GM21526 (cell line): ENCODE measurements at regions not wholly inside any gene's neighbourhood (a gene's known extent, or its start where the extent isn't known, plus 50 kb on each side); places are given as distances from the start of the nearest gene placed in this dataset.
A peak's percentile ranks its signal among the peaks of the same experiment; 100 is the strongest.

ENCODE experiments used
- ATAC-seq: cut with Tn5 transposase; IDR thresholded peaks from one replicate; pipeline ENCODE4 v1.9.1; 2021; ENCODE audit warnings: moderate library complexity; ENCODE audit not compliant: unreplicated experiment, low FRiP score

GRCh38 chr3:107240183-107241091 is 136.8 kb upstream of the CCDC54 start:
- ATAC-seq, result peak; percentile 91

DNA sequence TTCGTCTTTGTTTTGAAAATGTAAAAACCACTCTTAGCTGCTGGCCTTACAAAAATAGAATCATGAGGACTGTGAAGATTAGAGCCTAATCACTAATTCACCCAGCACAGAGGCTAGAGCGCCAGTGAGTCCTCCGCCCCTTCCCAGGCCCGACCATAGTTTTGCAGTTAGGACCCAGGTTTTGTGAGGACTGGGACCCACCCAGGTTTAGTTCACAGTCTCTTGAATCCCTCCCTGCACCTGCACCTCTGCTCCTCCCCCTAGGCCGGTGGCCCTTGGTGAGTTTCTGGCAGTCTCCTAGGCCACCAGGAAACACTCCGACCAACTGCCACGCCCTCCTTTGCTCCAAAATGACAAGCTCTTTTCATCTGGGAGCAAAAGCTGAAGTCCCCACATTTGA is 136.0 kb upstream of the CCDC54 start:
- ATAC-seq, result peak; percentile 47

DNA sequence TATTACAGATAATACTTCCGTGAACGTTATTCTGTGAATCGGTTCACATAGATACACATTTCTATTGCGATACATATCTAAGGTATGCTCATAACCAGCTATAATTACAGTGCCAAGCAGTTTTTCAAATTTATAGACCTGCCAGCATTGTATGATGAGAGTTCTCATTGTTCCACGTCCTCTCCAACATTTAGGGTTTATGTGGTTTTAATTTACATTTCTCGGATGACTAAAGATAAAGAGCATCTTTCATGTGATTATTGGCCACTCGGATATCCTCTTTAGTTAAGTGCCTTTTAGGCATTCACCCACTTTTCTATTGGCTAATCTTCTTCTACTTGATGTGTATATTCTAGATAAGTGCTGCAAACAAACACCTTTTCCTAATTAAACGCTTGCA is 134.7 kb upstream of the CCDC54 start:
- no peak for ATAC-seq

GRCh38 chr3:107247116-107247515 is 130.1 kb upstream of the CCDC54 start:
- no peak for ATAC-seq

- ATAC-seq, result no peak
Measured at GRCh38 chr3:107249132-107249531, 128.1 kb upstream of the CCDC54 start.

DNA sequence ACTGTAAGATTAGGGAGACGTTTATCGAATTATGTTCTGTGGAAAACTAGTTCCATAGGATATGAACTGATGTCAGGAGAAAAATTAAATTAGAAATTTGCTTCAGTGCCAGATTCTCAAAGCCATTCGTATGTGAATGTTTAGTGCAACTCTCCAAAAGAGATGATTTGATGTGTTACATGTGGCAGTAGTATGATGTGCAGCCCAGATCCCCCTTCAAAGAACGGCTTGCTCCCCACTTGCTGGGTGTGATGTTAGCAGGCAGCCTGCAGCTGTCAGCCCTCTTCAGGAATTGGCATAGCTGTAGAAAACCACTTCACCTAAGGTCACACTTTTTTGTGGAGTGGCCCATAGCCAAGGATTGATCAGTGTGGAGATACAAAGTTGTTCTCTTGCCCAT is 127.0 kb upstream of the CCDC54 start:
- no peak for ATAC-seq

- ATAC-seq, result no peak
Measured at GRCh38 chr3:107251819-107252218, 125.4 kb upstream of the CCDC54 start.

DNA sequence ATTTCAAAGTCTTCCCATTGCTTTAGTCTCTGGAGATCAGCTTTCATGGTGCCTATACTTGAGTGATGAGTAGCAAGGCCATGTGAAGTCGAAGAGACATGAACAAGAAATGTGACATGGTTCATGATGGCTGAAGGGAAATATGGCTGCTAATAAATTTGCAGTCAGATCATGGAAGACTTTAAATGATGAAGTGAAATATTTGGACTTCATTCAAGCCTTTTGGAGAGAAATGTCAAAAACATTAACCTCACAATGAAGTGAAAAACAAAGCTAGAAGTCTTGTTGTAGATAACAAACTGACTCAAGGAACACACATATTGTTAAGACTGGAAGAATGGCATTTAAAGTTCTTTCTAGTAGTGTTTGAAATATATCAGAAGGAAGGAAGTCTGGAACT is 120.3 kb upstream of the CCDC54 start:
- no peak for ATAC-seq

GRCh38 chr3:107258300-107258699 is 118.9 kb upstream of the CCDC54 start:
- no peak for ATAC-seq

DNA sequence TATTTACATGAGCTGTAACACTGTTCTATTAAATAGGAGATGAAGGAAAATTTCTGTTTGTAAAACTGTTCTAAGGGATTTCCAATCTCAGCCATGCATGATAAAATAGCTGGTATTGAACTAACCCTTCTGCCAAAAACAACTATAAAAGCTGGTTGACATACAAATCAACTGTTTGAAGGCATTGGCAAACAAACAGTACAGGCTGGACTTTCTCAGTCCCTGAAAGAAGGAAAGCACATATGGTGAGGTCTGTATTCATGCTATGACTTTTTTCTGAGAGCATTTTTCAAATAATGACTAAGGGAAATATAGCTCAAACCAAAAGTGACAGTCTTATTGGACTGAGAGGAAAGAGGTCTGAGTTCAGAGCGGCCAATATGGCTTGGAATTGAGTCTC is 117.0 kb upstream of the CCDC54 start:
- ATAC-seq, result no peak

- ATAC-seq, result no peak
Measured at GRCh38 chr3:107263269-107264021, 113.8 kb upstream of the CCDC54 start.

DNA sequence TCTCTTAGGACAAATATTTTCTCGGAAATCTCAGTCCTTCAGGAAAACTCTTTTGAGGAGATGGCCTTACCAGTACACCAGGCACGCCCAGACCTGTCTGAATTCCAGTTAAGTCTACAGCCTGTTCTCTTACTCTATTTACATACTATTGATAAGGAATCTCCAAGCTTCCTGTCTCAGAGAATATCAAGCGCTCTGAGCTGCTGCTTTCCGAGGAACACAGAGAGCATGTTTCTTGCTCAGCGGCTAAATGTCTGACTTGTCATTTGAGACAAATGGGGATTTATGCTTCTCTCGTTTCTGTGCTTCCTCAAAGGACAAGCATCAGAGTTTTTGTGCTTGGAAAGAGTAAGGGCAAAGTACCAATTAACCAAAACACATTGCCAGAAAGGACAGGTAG is 112.4 kb upstream of the CCDC54 start:
- ATAC-seq, result no peak

DNA sequence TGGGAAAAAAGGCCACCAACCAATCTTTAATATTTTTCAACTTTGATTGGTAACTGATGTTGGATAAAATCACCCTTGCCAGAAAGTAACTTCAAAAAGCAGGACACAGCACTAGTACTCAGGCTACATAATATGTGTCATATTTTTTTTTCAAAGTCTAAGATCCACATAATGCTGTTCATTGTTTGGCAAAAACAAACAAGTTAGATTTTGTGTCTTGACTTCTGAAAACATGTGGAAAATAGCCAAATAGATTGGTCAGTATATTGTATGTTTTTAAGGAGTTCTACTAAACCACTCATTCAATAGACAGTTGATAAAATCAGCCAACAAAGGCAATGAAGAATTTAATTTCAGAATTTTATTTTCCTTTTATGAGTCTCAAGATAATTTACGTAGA is 111.7 kb upstream of the CCDC54 start:
- no peak for ATAC-seq

DNA sequence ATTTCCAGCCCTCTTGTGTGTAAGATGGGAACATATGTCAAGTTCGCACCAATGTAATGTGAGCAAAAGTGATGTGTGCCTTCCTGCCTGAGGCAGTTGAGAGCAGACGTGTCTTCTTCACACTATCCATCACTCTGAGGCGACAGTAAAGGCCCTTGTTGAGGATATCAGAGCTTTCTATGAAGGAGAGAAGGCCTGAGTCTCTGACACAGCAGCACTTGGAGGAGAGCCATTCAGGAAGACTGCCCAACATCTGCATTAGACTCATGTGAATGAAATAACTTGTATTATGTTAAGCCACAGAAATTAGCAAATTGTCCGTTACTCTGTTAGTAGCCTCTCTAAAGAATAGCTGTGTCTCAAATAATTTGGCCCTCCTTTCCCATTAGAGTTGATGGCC is 108.8 kb upstream of the CCDC54 start:
- ATAC-seq, result no peak

GRCh38 chr3:107269136-107269535 is 108.1 kb upstream of the CCDC54 start:
- no peak for ATAC-seq

GRCh38 chr3:107271787-107272387 is 105.4 kb upstream of the CCDC54 start:
- ATAC-seq, result no peak

DNA sequence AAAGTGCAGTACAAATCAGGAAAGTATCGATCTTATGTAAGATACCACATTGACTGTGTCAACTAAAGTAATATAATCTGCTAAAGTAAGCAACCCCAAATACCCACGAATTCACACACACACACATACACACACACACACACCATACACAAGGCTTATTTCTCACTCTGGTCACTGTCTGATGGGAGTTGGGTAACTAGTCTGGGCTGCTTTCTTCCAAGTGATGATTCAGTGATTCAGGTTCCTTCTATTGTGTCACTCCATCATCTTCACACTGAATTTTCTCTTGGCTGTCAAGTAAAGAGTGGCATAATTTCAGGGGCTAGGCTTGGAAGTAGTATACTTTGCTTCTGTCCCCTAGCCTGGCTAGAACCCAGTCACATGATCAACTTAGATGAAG is 104.8 kb upstream of the CCDC54 start:
- no peak for ATAC-seq

DNA sequence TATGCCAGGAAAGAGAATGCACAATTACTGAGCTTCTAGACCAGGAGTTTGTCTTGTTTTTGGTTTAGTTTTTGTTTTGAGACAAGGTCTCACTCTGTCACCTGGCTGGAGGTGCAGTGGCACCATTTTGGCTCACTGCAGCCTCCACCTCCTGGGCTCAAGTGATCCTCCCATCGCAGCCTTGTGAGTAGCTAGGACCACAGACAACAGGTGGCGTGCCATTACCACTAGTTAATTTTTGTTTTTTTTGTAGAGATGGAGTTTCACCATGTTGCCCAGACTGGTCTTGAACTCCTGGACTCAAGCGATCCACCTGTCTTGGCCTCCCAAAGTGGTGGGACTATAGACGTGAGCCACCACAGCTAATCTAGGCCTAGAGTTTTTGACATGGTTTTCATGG is 104.4 kb upstream of the CCDC54 start:
- no peak for ATAC-seq

DNA sequence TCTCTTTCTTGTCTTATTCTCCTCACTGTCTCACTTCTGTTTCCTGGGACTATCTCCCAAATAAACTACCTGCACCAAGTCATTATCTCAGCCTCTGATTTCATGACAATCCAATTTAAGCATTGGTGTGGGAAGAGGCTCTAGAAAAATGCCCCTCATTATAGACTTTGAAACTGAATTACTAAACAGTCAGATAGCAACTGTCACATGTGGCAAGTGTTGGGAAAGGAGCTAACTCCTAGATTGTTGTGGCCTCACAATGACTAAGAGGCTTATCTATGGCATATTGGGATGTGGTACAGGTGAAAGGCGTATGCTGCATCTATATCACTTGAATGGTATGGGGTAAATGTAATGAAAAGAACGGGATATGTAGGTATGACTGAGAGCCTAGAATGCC is 103.5 kb upstream of the CCDC54 start:
- no peak for ATAC-seq

DNA sequence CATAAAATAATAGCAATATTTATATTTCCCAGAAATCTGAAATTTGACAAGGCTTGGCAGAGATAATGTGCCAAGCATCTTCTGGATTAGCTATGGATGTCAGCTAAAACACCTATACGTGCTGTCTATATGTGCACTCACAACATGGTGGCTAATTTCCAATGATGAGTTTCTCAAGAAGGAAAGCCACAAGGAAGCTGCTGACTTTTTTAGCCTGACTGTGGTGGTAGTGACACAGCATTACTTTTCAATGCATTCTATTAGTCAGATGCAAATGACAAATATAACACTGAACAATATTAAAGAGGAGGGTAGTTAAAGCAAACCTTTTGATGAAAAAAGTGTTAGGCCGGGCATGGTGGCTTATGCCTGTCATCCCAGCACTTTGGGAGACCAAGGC is 101.7 kb upstream of the CCDC54 start:
- ATAC-seq, result no peak

DNA sequence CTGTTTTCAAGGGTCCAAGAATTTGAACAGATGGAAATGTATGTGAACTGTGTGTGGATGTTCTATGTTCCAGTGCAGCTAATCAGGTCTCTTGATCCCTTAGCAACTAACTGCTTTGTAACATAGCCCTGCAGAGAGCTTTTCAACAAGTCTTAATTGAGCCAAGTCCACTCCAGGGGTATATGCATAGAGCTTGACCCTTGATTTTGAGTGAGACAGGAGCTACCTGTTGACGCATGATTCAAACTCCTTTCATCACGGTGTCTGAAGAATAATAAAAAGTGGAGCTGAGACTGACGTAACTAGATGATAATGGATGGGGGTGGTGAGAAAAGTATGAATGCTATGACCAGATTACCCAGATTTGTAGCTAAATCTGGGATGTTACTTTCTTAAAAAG is 93.3 kb upstream of the CCDC54 start:
- no peak for ATAC-seq
